ENCODE measurements at regions not wholly inside any gene's neighbourhood (a gene's known extent, or its start where the extent isn't known, plus 50 kb on each side); places are given as distances from the start of the nearest gene placed in this dataset.

GRCh38 chr15:95758451-95758850, 572.0 kb upstream of the NR2F2 start:
- no peak for TF ChIP-seq CTCF (IDR thresholded peaks at IDR 0.05)
- TF ChIP-seq POLR2A (IDR thresholded peaks at IDR 0.05) = no peak

Measured in uterus (tissue), 2 donors.